ENCODE measurements at regions not wholly inside any gene's neighbourhood (a gene's known extent, or its start where the extent isn't known, plus 50 kb on each side); places are given as distances from the start of the nearest gene placed in this dataset.

GRCh38 chr11:96894587-96894986 is 504.8 kb downstream of the JRKL start:
- DNase-seq (ENCODE audit: low read depth, low spot score), result no peak

GRCh38 chr11:96899971-96900370 is 510.2 kb downstream of the JRKL start:
- DNase-seq (ENCODE audit: low read depth, low spot score), result no peak

GRCh38 chr11:96905143-96905542 is 515.3 kb downstream of the JRKL start:
- DNase-seq (ENCODE audit: low read depth, low spot score), result no peak

- no peak for DNase-seq (ENCODE audit: low read depth, low spot score)
Measured at GRCh38 chr11:96905663-96906062, 515.9 kb downstream of the JRKL start.

- DNase-seq (ENCODE audit: low read depth, low spot score), result no peak
Measured at GRCh38 chr11:96906476-96906875, 516.7 kb downstream of the JRKL start.

- no peak for DNase-seq (ENCODE audit: low read depth, low spot score)
Measured at GRCh38 chr11:96925862-96926261, 536.0 kb downstream of the JRKL start.

GRCh38 chr11:96940227-96940626 is 550.4 kb downstream of the JRKL start:
- no peak for DNase-seq (ENCODE audit: low read depth, low spot score)

GRCh38 chr11:96942855-96943254 is 553.0 kb downstream of the JRKL start:
- DNase-seq (ENCODE audit: low read depth, low spot score), result no peak

- no peak for DNase-seq (ENCODE audit: low read depth, low spot score)
Measured at GRCh38 chr11:96943970-96944369, 554.2 kb downstream of the JRKL start.

GRCh38 chr11:96948066-96948465 is 558.3 kb downstream of the JRKL start:
- no peak for DNase-seq (ENCODE audit: low read depth, low spot score)

- DNase-seq (ENCODE audit: low read depth, low spot score), result no peak
Measured at GRCh38 chr11:96949464-96949863, 559.7 kb downstream of the JRKL start.

- DNase-seq (ENCODE audit: low read depth, low spot score), result no peak
Measured at GRCh38 chr11:96954587-96955242, 564.9 kb downstream of the JRKL start.

- no peak for DNase-seq (ENCODE audit: low read depth, low spot score)
Measured at GRCh38 chr11:96960476-96960875, 570.7 kb downstream of the JRKL start.

GRCh38 chr11:96960926-96961325 is 571.1 kb downstream of the JRKL start:
- DNase-seq (ENCODE audit: low read depth, low spot score), result no peak

GRCh38 chr11:96961931-96962330 is 572.1 kb downstream of the JRKL start:
- no peak for DNase-seq (ENCODE audit: low read depth, low spot score)

GRCh38 chr11:96963375-96963774 is 573.6 kb downstream of the JRKL start:
- no peak for DNase-seq (ENCODE audit: low read depth, low spot score)

GRCh38 chr11:96964661-96965060 is 574.8 kb downstream of the JRKL start:
- DNase-seq (ENCODE audit: low read depth, low spot score), result no peak

- DNase-seq (ENCODE audit: low read depth, low spot score), result no peak
Measured at GRCh38 chr11:96967616-96968015, 577.8 kb downstream of the JRKL start.

- DNase-seq (ENCODE audit: low read depth, low spot score), result no peak
Measured at GRCh38 chr11:96969251-96969650, 579.4 kb downstream of the JRKL start.

- DNase-seq (ENCODE audit: low read depth, low spot score), result no peak
Measured at GRCh38 chr11:96978751-96979150, 588.9 kb downstream of the JRKL start.

- DNase-seq (ENCODE audit: low read depth, low spot score), result no peak
Measured at GRCh38 chr11:96986516-96986915, 596.7 kb downstream of the JRKL start.

- no peak for DNase-seq (ENCODE audit: low read depth, low spot score)
Measured at GRCh38 chr11:96990914-96991313, 601.1 kb downstream of the JRKL start.

GRCh38 chr11:97000481-97000880 is 610.7 kb downstream of the JRKL start:
- DNase-seq (ENCODE audit: low read depth, low spot score), result no peak

- no peak for DNase-seq (ENCODE audit: low read depth, low spot score)
Measured at GRCh38 chr11:97007283-97007682, 617.5 kb downstream of the JRKL start.

Measured in brain pericyte (primary cell).